Keratinocyte (primary cell): ENCODE measurements at regions not wholly inside any gene's neighbourhood (a gene's known extent, or its start where the extent isn't known, plus 50 kb on each side); places are given as distances from the start of the nearest gene placed in this dataset.

Source experiments
- DNase-seq: peaks from one replicate; pipeline ENCODE4 v3.0.0-alpha.2; 2011; ENCODE audit warnings: low read depth, missing footprints, low spot score
- FAIRE-seq: peaks from 2 replicates; lab custom pipeline; 2011; peaks lifted over from hg19 to GRCh38; lab: Jason Lieb, UNC
- H2AFZ ChIP-seq: 2 replicates; pipeline ENCODE4 v1.6.0; 2012; ENCODE audit warnings: low read length, control low read depth, inconsistent platforms; ENCODE audit not compliant: control insufficient read depth
- H3K27ac ChIP-seq: 2 replicates; pipeline ENCODE4 v1.5.1; 2011; ENCODE audit warnings: low read length; ENCODE audit not compliant: control insufficient read depth, insufficient read depth
- H3K27me3 ChIP-seq: 3 replicates; pipeline ENCODE4 v1.6.0; 2011; ENCODE audit warnings: low read length; ENCODE audit not compliant: control insufficient read depth, insufficient read depth; ENCODE audit errors: extremely low read depth
- H3K36me3 ChIP-seq, 2 experiments: 2 replicates in 1 of 2; 3 replicates in 1 of 2; pipeline ENCODE4 v1.5.1; 2011; ENCODE audit warnings: low read length in 2 of 2, mild to moderate bottlenecking in 1 of 2; ENCODE audit not compliant: control insufficient read depth in 2 of 2, insufficient read depth in 2 of 2; ENCODE audit errors: extremely low read depth in 1 of 2
- H3K4me1 ChIP-seq: 3 replicates; pipeline ENCODE4 v1.5.1; 2011; ENCODE audit warnings: low read length; ENCODE audit not compliant: control insufficient read depth, insufficient read depth; ENCODE audit errors: extremely low read depth
- H3K4me2 ChIP-seq: 3 replicates; pipeline ENCODE4 v1.6.0; 2011; ENCODE audit warnings: low read depth, low read length; ENCODE audit not compliant: control insufficient read depth, insufficient read depth; ENCODE audit errors: extremely low read depth
- H3K4me3 ChIP-seq, 3 experiments: fragments of 200-600 bp in 1 of 3; sonication (generic) in 1 of 3; 2 replicates in 2 of 3; 3 replicates in 1 of 3; pipeline ENCODE4 v1.5.1; 2011 to 2016; ENCODE audit warnings: low read length in 3 of 3, mild to moderate bottlenecking in 3 of 3, control low read depth in 2 of 3, inconsistent platforms in 1 of 3, low read depth in 1 of 3, mixed read lengths in 1 of 3, mixed run types in 1 of 3, moderate library complexity in 1 of 3; ENCODE audit not compliant: control insufficient read depth in 2 of 3, insufficient read depth in 2 of 3; ENCODE audit errors: extremely low read depth in 1 of 3
- H3K79me2 ChIP-seq: 2 replicates; pipeline ENCODE4 v1.6.0; 2012; ENCODE audit warnings: low read length; ENCODE audit not compliant: control insufficient read depth, insufficient read depth
- H3K9ac ChIP-seq: 3 replicates; pipeline ENCODE4 v1.6.0; 2011; ENCODE audit warnings: low read length; ENCODE audit not compliant: control insufficient read depth, insufficient read depth; ENCODE audit errors: extremely low read depth
- H3K9me1 ChIP-seq: 3 replicates; pipeline ENCODE4 v1.6.0; 2011; ENCODE audit warnings: low read length; ENCODE audit not compliant: control insufficient read depth, insufficient read depth; ENCODE audit errors: extremely low read depth
- H3K9me3 ChIP-seq: 2 replicates; pipeline ENCODE4 v1.5.1; 2012; ENCODE audit warnings: low read depth, low read length; ENCODE audit not compliant: control insufficient read depth
- H4K20me1 ChIP-seq: 3 replicates; pipeline ENCODE4 v1.6.0; 2011; ENCODE audit warnings: low read length; ENCODE audit not compliant: control insufficient read depth, insufficient read depth; ENCODE audit errors: extremely low read depth
- EZH2 ChIP-seq: IDR thresholded peaks from one replicate; pipeline ENCODE4 v1.6.1; 2012; ENCODE audit warnings: inconsistent platforms, mild to moderate bottlenecking, low read length, moderate library complexity
- dilution Hi-C: fragments of 300-500 bp; cut with MboI; formaldehyde crosslinking; loops from one replicate; pipeline ENCODE4 v1.7.0; 2020; ENCODE audit warnings: low sequenced_read_pairs; ENCODE audit not compliant: extremely low pct_ligation_motif_present
- TF ChIP-seq, protein P1 (sequence below), 3 experiments: IDR thresholded peaks in 1 of 3; conservative IDR thresholded peaks in 1 of 3; optimal IDR thresholded peaks in 1 of 3; 2 replicates in 2 of 3; 3 replicates in 1 of 3; pipeline versions ENCODE3 to v1.5.1; 2011; ENCODE audit warnings: low read length in 3 of 3, mild to moderate bottlenecking in 3 of 3, moderate library complexity in 2 of 3, control low read depth in 1 of 3, inconsistent platforms in 1 of 3; ENCODE audit not compliant: insufficient read depth in 2 of 3; ENCODE audit errors: extremely low read depth in 1 of 3

DNA sequence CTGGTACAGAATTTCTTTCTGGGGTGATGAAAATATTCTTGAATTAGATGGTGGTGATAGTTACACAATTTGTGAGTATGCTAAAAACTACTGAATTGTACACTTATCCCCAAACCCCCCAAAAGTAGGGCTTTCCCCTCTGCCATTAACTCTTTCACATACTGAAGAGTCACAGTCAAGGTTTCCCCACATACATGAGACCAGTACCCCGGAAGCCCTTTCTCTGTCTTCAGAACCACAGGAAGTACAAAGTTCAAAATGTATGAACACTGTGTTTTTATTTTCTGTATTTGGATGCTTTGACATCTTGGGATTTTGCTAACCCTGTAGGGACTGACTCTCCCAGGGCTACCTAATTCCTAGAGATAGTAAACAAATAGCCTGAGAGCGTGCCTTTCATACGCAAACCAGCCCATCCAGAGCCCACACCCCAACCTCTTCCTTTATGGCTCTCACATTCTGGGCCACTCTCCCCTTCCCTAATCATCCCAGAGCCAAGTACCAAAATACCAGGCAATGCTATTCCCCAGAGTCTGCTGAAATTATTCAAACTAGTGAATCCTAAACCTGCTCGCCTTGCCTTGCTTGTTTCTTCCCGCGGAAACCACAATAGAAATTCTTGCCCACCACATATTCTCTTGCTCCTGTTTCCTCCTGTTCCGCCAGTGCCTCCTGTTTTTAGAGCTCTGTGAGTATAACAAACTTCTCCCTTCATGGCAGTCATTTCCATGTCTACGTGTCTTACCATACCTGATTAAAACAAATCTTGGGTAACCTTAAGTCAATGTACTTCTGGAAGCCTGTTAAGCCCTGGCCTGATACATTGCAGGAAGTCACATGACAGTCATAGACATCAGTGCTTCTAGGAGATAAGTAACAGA is 524.8 kb downstream of the FUT8 start:
- DNase-seq (no peak), FAIRE-seq (no peak)
- Histone ChIP-seq H3K4me1 (no peaks in the 10 kb centered on the region), H3K4me2 (no peak overlapping the region), H3K36me3 (no peaks in the 10 kb centered on the region), H3K9me3 (no peaks in the 10 kb centered on the region), H3K27me3 (no peaks in the 10 kb centered on the region), H4K20me1 (no peaks in the 10 kb centered on the region), H3K79me2 (no peaks in the 10 kb centered on the region), H3K27ac (no peak overlapping the region), H3K9ac (no peak overlapping the region), H3K4me3 (no peak overlapping the region), H3K9me1 (no peaks in the 10 kb centered on the region), H2AFZ (no peak overlapping the region)
- dilution Hi-C loops: no loop called here
- TF ChIP-seq EZH2: no peak
- TF ChIP-seq, protein P1, sequence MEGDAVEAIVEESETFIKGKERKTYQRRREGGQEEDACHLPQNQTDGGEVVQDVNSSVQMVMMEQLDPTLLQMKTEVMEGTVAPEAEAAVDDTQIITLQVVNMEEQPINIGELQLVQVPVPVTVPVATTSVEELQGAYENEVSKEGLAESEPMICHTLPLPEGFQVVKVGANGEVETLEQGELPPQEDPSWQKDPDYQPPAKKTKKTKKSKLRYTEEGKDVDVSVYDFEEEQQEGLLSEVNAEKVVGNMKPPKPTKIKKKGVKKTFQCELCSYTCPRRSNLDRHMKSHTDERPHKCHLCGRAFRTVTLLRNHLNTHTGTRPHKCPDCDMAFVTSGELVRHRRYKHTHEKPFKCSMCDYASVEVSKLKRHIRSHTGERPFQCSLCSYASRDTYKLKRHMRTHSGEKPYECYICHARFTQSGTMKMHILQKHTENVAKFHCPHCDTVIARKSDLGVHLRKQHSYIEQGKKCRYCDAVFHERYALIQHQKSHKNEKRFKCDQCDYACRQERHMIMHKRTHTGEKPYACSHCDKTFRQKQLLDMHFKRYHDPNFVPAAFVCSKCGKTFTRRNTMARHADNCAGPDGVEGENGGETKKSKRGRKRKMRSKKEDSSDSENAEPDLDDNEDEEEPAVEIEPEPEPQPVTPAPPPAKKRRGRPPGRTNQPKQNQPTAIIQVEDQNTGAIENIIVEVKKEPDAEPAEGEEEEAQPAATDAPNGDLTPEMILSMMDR (optimal IDR thresholded peaks at IDR 0.05 in 1 of 3, IDR thresholded peaks at IDR 0.05 in 1 of 3, conservative IDR thresholded peaks at IDR 0.05 in 1 of 3; ENCODE audit: extremely low read depth in 1 of 3, insufficient read depth in 2 of 3, low read length in 3 of 3): no peak

GRCh38 chr14:65937960-65938316 is 525.4 kb downstream of the FUT8 start:
- TF ChIP-seq, protein P1 (optimal IDR thresholded peaks at IDR 0.05 in 1 of 3, IDR thresholded peaks at IDR 0.05 in 1 of 3, conservative IDR thresholded peaks at IDR 0.05 in 1 of 3; ENCODE audit: extremely low read depth in 1 of 3, insufficient read depth in 2 of 3, low read length in 3 of 3): no peak
- TF ChIP-seq EZH2: no peak
- dilution Hi-C loops: no loop called here
- no peaks in the 10 kb centered on the region for H3K27me3 ChIP-seq
- no peak overlapping the region for H3K4me3 ChIP-seq
- H3K9me3 ChIP-seq: no peaks in the 10 kb centered on the region
- no peaks in the 10 kb centered on the region for H3K9me1 ChIP-seq
- no peak for DNase-seq
- no peaks in the 10 kb centered on the region for H3K4me1 ChIP-seq
- no peak overlapping the region for H2AFZ ChIP-seq
- H3K27ac ChIP-seq: no peak overlapping the region
- no peak overlapping the region for H3K4me2 ChIP-seq
- H3K79me2 ChIP-seq: no peaks in the 10 kb centered on the region
- no peak overlapping the region for H3K9ac ChIP-seq
- FAIRE-seq: no peak
- H3K36me3 ChIP-seq: no peaks in the 10 kb centered on the region
- H4K20me1 ChIP-seq: no peaks in the 10 kb centered on the region
